ENCODE measurements at regions not wholly inside any gene's neighbourhood (a gene's known extent, or its start where the extent isn't known, plus 50 kb on each side); places are given as distances from the start of the nearest gene placed in this dataset.

DNA sequence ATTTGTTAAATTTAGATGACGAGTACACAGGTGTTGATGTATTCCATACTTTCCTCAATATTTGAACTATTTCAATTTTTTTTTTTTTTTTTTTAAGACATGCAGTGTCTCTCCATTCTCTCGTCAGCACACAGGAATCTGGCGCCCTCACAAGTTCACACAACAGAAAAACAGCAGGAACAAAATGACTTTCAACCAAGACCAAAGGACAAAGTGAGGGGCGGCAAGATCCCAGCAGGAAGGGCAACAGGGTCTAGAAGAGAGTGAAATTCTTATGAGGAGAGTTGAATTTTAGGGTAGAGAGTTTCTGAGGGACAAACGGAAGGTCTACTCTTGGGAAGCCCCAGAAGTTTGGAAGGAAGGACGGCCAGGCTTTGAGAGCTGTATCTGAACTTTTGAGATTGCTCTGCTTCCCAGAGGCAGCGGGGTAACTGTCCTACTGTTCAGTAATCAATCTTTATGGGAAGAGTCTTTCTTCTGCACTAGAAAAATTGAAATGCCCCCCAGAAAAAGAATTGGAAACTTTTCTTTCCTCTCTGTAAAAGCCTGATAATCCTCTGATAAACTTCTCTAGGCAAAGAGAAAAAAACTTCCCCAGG, 760.2 kb downstream of the RAB28 start:
- no peak overlapping the region for H3K27ac ChIP-seq (ENCODE audit: extremely low read depth, low read depth, low read length)
- WGBS (ENCODE audit: insufficient coverage, low coverage, missing lambda C conversion rate), result 0% methylated on average over 7 of the region's 7 CpGs
- DNase-seq (ENCODE audit: extremely low read depth in 1 of 4, low spot score in 3 of 4), result no peak
- H2AFZ ChIP-seq (ENCODE audit: low read depth, low read length), result no peak overlapping the region
- H3K36me3 ChIP-seq (ENCODE audit: control insufficient read depth, insufficient read depth, low read length), result no peaks in the 10 kb centered on the region
- no peaks in the 10 kb centered on the region for H3K27me3 ChIP-seq (ENCODE audit: control insufficient read depth in 2 of 2, insufficient read depth in 2 of 2, low read length in 2 of 2)
- BruUV-seq (replicated peaks), result no TSS peak
- H3K79me2 ChIP-seq (ENCODE audit: control insufficient read depth, insufficient read depth, low read length), result no peaks in the 10 kb centered on the region
- no peaks in the 10 kb centered on the region for H3K4me1 ChIP-seq (replicated peaks in 1 of 2; ENCODE audit: control insufficient read depth in 2 of 2, insufficient read depth in 2 of 2, low read length in 2 of 2)
- H4K20me1 ChIP-seq (replicated peaks; ENCODE audit: control insufficient read depth, insufficient read depth, low read length), result no peaks in the 10 kb centered on the region
- FAIRE-seq, result no peak
- ChIA-PET POLR2A (interaction anchor here (1.0 kb wide), 1 partner anchor 12 kb away, joined by 3 read pairs; no protein-coding TSS in a partner anchor), CTCF (ENCODE audit: low intra/inter-chr PET ratio) (interaction anchor here (0.7 to 0.9 kb wide), 2 partner anchors 581 to 825 kb away, joined by 3 to 6 read pairs; no protein-coding TSS in a partner anchor)
- in situ Hi-C loops (cut with MboI), result no loop called here
- H3K9ac ChIP-seq (ENCODE audit: insufficient read depth in 1 of 2, low read depth in 2 of 2, low read length in 2 of 2), result no peak overlapping the region
- H3K9me3 ChIP-seq (replicated peaks; ENCODE audit: control insufficient read depth, insufficient read depth, low read depth, low read length), result no peaks in the 10 kb centered on the region
- H3K4me3 ChIP-seq, result no peak overlapping the region
- TF ChIP-seq POU5F1 (IDR thresholded peaks at IDR 0.05; ENCODE audit: borderline replicate concordance, low read depth, low read length, partially characterized antibody), result no peak
- TF ChIP-seq NR1H2 (CRISPR knock-in tag; IDR thresholded peaks at IDR 0.05), result no peak
- no peaks in the 10 kb centered on the region for H3K9me1 ChIP-seq (ENCODE audit: control insufficient read depth, insufficient read depth, low read length)
- H3K4me2 ChIP-seq (ENCODE audit: insufficient read depth, low read length), result no peak overlapping the region
- no peak for ATAC-seq
- intact Hi-C loops (cut with micrococcal nuclease), result no loop called here

DNA sequence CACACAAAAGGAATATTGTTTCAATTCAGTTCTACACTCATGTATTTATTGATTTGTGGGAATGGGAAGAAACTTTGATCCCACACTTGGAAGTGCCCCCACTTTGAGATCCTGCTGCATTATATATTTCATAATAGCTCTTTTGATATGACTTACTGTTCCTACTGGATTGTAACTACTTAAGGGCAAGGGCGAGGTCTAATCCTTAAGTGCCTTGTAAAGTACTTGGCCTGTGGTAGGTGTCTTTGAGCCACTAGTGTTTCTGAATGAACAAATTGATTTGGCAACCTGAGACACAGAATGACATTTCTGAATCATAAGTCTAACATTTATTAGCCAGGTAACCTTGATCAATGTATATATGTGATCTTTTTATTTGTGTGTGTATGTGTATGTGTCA, 767.2 kb downstream of the RAB28 start:
- WGBS (ENCODE audit: insufficient coverage, low coverage, missing lambda C conversion rate), result 0% methylated on average over 1 of the region's 1 CpG
- no peak for DNase-seq (ENCODE audit: extremely low read depth in 1 of 4, low spot score in 3 of 4)
- TF ChIP-seq SLC30A9 (CRISPR knock-in tag; IDR thresholded peaks at IDR 0.05) (no peak), MTA2 (IDR thresholded peaks at IDR 0.05; ENCODE audit: low read depth) (no peak), ETS2 (tag; IDR thresholded peaks at IDR 0.05; ENCODE audit: borderline replicate concordance, poor library complexity, severe bottlenecking) (no peak), FOXJ2 (tag; IDR thresholded peaks at IDR 0.05) (no peak), SIN3B (IDR thresholded peaks at IDR 0.05; ENCODE audit: low read depth) (no peak), HMGN3 (IDR thresholded peaks at IDR 0.05; ENCODE audit: borderline replicate concordance, extremely low read depth, insufficient read length, low read depth, low read length) (no peak), TSC22D4 (tag; IDR thresholded peaks at IDR 0.05) (no peak), PRMT5 (CRISPR knock-in tag; IDR thresholded peaks at IDR 0.05) (no peak), HNRNPL (IDR thresholded peaks at IDR 0.05; ENCODE audit: low read depth, low read length) (no peak), GABPB1 (CRISPR knock-in tag; IDR thresholded peaks at IDR 0.05) (no peak), TRIM24 (IDR thresholded peaks at IDR 0.05) (no peak)
- TF ChIP-seq, protein P1, sequence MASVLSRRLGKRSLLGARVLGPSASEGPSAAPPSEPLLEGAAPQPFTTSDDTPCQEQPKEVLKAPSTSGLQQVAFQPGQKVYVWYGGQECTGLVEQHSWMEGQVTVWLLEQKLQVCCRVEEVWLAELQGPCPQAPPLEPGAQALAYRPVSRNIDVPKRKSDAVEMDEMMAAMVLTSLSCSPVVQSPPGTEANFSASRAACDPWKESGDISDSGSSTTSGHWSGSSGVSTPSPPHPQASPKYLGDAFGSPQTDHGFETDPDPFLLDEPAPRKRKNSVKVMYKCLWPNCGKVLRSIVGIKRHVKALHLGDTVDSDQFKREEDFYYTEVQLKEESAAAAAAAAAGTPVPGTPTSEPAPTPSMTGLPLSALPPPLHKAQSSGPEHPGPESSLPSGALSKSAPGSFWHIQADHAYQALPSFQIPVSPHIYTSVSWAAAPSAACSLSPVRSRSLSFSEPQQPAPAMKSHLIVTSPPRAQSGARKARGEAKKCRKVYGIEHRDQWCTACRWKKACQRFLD (CRISPR knock-in tag; IDR thresholded peaks at IDR 0.05), result no peak
- TF ChIP-seq, protein P2, sequence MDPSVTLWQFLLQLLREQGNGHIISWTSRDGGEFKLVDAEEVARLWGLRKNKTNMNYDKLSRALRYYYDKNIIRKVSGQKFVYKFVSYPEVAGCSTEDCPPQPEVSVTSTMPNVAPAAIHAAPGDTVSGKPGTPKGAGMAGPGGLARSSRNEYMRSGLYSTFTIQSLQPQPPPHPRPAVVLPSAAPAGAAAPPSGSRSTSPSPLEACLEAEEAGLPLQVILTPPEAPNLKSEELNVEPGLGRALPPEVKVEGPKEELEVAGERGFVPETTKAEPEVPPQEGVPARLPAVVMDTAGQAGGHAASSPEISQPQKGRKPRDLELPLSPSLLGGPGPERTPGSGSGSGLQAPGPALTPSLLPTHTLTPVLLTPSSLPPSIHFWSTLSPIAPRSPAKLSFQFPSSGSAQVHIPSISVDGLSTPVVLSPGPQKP (CRISPR knock-in tag; IDR thresholded peaks at IDR 0.05), result no peak

More for the DNA sequence above, 767.2 kb downstream of the RAB28 start:
- H3K9ac ChIP-seq (ENCODE audit: insufficient read depth in 1 of 2, low read depth in 2 of 2, low read length in 2 of 2), result no peak overlapping the region
- intact Hi-C loops (cut with micrococcal nuclease), result no loop called here
- no peak overlapping the region for H3K4me3 ChIP-seq
- FAIRE-seq (no peak), ATAC-seq (no peak)
- no peaks in the 10 kb centered on the region for H3K9me3 ChIP-seq (replicated peaks; ENCODE audit: control insufficient read depth, insufficient read depth, low read depth, low read length)
- H3K27me3 ChIP-seq (ENCODE audit: control insufficient read depth in 2 of 2, insufficient read depth in 2 of 2, low read length in 2 of 2), result no peaks in the 10 kb centered on the region
- no peak overlapping the region for H2AFZ ChIP-seq (ENCODE audit: low read depth, low read length)
- in situ Hi-C loops (cut with MboI), result no loop called here
- ChIA-PET CTCF (ENCODE audit: low intra/inter-chr PET ratio) (no interaction called here), POLR2A (no interaction called here)
- no peak overlapping the region for H3K27ac ChIP-seq (ENCODE audit: extremely low read depth, low read depth, low read length)
- no peaks in the 10 kb centered on the region for H3K36me3 ChIP-seq (ENCODE audit: control insufficient read depth, insufficient read depth, low read length)
- H3K79me2 ChIP-seq (ENCODE audit: control insufficient read depth, insufficient read depth, low read length), result no peaks in the 10 kb centered on the region
- H3K4me2 ChIP-seq (ENCODE audit: insufficient read depth, low read length), result no peak overlapping the region
- H4K20me1 ChIP-seq (replicated peaks; ENCODE audit: control insufficient read depth, insufficient read depth, low read length), result no peaks in the 10 kb centered on the region
- BruUV-seq (replicated peaks), result no TSS peak
- no peaks in the 10 kb centered on the region for H3K4me1 ChIP-seq (replicated peaks in 1 of 2; ENCODE audit: control insufficient read depth in 2 of 2, insufficient read depth in 2 of 2, low read length in 2 of 2)
- no peaks in the 10 kb centered on the region for H3K9me1 ChIP-seq (ENCODE audit: control insufficient read depth, insufficient read depth, low read length)

Measured in K562 (cell line).